ENCODE measurements at regions not wholly inside any gene's neighbourhood (a gene's known extent, or its start where the extent isn't known, plus 50 kb on each side); places are given as distances from the start of the nearest gene placed in this dataset.

DNA sequence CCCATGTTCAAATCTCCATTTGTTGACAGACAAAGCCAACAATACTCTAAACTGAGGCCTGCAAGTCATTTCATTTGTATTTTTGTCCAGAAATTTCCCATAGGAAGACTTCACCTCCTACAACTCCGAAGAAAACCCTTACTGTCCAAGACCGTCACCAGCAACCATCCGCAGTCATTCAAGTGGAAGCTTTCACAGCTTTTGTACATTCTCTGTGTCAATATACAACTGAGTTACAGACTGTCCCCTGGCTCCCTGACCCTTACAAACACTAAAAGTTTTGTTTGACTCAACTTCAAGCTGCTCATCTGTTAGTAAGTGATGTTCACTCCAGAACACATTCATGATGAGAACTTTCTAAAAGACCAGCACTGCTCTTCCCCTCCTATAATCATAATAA lies 210.1 kb downstream of the DEPDC1B start (continued):
- TF ChIP-seq, protein P1, sequence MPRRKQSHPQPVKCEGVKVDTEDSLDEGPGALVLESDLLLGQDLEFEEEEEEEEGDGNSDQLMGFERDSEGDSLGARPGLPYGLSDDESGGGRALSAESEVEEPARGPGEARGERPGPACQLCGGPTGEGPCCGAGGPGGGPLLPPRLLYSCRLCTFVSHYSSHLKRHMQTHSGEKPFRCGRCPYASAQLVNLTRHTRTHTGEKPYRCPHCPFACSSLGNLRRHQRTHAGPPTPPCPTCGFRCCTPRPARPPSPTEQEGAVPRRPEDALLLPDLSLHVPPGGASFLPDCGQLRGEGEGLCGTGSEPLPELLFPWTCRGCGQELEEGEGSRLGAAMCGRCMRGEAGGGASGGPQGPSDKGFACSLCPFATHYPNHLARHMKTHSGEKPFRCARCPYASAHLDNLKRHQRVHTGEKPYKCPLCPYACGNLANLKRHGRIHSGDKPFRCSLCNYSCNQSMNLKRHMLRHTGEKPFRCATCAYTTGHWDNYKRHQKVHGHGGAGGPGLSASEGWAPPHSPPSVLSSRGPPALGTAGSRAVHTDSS (tag by site-specific recombination; IDR thresholded peaks at IDR 0.05): no peak
- TF ChIP-seq GLIS1 (tag by site-specific recombination; IDR thresholded peaks at IDR 0.05): no peak
- no peak for TF ChIP-seq ZFP3 (tag by site-specific recombination; IDR thresholded peaks at IDR 0.05; ENCODE audit: low read depth)

DNA sequence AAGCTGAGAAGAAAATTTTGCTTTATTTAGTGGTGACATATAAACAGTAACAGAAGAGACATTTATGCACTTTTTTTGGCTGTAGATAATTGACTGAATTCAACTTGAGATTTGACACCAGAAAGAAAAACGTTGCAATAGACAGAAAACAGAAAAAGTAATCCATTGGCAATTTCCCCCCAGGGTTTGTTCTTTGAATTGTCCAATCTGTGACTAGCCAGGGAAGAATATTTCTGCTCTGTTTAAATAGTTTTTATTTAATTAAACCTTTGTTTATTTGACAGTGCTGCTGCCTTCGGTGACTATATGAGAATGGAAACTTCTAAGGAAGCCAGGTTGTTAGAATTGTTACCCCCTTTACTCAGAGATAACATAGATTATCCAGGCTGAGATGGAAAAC lies 210.6 kb downstream of the DEPDC1B start:
- no peaks in the 10 kb centered on the region; the same call in 1 of the 2 replicates for H3K4me1 ChIP-seq (ENCODE audit: control insufficient read depth, insufficient read depth, low read length)
- H3K4me3 ChIP-seq (ENCODE audit: low read depth, low read length): no peak overlapping the region
- no peaks in the 10 kb centered on the region for H3K9me3 ChIP-seq (ENCODE audit: control insufficient read depth, insufficient read depth, low read depth, low read length)
- POLR2A ChIA-PET: no interaction called here
- TF ChIP-seq, protein P2, sequence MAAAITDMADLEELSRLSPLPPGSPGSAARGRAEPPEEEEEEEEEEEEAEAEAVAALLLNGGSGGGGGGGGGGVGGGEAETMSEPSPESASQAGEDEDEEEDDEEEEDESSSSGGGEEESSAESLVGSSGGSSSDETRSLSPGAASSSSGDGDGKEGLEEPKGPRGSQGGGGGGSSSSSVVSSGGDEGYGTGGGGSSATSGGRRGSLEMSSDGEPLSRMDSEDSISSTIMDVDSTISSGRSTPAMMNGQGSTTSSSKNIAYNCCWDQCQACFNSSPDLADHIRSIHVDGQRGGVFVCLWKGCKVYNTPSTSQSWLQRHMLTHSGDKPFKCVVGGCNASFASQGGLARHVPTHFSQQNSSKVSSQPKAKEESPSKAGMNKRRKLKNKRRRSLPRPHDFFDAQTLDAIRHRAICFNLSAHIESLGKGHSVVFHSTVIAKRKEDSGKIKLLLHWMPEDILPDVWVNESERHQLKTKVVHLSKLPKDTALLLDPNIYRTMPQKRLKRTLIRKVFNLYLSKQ (tag by site-specific recombination; IDR thresholded peaks at IDR 0.05; ENCODE audit: borderline replicate concordance): no peak
- TF ChIP-seq ZNF155 (tag by site-specific recombination; IDR thresholded peaks at IDR 0.05) (no peak), GLIS1 (tag by site-specific recombination; IDR thresholded peaks at IDR 0.05) (no peak), ZNF394 (tag by site-specific recombination; IDR thresholded peaks at IDR 0.05; ENCODE audit: borderline replicate concordance) (no peak), ZNF433 (tag by site-specific recombination; IDR thresholded peaks at IDR 0.05; ENCODE audit: low read depth) (no peak), ZNF837 (tag by site-specific recombination; IDR thresholded peaks at IDR 0.05) (no peak), SCRT1 (tag by site-specific recombination; IDR thresholded peaks at IDR 0.05; ENCODE audit: borderline replicate concordance) (no peak), ZNF169 (tag by site-specific recombination; IDR thresholded peaks at IDR 0.05) (no peak), KLF16 (tag by site-specific recombination; IDR thresholded peaks at IDR 0.05) (no peak), MZF1 (tag by site-specific recombination; IDR thresholded peaks at IDR 0.05; ENCODE audit: borderline replicate concordance) (no peak), ZNF311 (tag by site-specific recombination; IDR thresholded peaks at IDR 0.05; ENCODE audit: borderline replicate concordance) (no peak)
- TF ChIP-seq, protein P3, sequence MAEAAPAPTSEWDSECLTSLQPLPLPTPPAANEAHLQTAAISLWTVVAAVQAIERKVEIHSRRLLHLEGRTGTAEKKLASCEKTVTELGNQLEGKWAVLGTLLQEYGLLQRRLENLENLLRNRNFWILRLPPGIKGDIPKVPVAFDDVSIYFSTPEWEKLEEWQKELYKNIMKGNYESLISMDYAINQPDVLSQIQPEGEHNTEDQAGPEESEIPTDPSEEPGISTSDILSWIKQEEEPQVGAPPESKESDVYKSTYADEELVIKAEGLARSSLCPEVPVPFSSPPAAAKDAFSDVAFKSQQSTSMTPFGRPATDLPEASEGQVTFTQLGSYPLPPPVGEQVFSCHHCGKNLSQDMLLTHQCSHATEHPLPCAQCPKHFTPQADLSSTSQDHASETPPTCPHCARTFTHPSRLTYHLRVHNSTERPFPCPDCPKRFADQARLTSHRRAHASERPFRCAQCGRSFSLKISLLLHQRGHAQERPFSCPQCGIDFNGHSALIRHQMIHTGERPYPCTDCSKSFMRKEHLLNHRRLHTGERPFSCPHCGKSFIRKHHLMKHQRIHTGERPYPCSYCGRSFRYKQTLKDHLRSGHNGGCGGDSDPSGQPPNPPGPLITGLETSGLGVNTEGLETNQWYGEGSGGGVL (tag by site-specific recombination; IDR thresholded peaks at IDR 0.05): no peak
- TF ChIP-seq, protein P4, sequence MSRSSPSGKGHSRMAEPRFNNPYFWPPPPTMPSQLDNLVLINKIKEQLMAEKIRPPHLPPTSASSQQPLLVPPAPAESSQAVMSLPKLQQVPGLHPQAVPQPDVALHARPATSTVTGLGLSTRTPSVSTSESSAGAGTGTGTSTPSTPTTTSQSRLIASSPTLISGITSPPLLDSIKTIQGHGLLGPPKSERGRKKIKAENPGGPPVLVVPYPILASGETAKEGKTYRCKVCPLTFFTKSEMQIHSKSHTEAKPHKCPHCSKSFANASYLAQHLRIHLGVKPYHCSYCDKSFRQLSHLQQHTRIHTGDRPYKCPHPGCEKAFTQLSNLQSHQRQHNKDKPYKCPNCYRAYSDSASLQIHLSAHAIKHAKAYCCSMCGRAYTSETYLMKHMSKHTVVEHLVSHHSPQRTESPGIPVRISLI (tag by site-specific recombination; IDR thresholded peaks at IDR 0.05): no peak
- TF ChIP-seq, protein P5, sequence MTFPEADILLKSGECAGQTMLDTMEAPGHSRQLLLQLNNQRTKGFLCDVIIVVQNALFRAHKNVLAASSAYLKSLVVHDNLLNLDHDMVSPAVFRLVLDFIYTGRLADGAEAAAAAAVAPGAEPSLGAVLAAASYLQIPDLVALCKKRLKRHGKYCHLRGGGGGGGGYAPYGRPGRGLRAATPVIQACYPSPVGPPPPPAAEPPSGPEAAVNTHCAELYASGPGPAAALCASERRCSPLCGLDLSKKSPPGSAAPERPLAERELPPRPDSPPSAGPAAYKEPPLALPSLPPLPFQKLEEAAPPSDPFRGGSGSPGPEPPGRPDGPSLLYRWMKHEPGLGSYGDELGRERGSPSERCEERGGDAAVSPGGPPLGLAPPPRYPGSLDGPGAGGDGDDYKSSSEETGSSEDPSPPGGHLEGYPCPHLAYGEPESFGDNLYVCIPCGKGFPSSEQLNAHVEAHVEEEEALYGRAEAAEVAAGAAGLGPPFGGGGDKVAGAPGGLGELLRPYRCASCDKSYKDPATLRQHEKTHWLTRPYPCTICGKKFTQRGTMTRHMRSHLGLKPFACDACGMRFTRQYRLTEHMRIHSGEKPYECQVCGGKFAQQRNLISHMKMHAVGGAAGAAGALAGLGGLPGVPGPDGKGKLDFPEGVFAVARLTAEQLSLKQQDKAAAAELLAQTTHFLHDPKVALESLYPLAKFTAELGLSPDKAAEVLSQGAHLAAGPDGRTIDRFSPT (tag by site-specific recombination; IDR thresholded peaks at IDR 0.05): no peak
- TF ChIP-seq, protein P6, sequence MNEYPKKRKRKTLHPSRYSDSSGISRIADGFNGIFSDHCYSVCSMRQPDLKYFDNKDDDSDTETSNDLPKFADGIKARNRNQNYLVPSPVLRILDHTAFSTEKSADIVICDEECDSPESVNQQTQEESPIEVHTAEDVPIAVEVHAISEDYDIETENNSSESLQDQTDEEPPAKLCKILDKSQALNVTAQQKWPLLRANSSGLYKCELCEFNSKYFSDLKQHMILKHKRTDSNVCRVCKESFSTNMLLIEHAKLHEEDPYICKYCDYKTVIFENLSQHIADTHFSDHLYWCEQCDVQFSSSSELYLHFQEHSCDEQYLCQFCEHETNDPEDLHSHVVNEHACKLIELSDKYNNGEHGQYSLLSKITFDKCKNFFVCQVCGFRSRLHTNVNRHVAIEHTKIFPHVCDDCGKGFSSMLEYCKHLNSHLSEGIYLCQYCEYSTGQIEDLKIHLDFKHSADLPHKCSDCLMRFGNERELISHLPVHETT (tag by site-specific recombination; IDR thresholded peaks at IDR 0.05): no peak
- TF ChIP-seq, protein P7, sequence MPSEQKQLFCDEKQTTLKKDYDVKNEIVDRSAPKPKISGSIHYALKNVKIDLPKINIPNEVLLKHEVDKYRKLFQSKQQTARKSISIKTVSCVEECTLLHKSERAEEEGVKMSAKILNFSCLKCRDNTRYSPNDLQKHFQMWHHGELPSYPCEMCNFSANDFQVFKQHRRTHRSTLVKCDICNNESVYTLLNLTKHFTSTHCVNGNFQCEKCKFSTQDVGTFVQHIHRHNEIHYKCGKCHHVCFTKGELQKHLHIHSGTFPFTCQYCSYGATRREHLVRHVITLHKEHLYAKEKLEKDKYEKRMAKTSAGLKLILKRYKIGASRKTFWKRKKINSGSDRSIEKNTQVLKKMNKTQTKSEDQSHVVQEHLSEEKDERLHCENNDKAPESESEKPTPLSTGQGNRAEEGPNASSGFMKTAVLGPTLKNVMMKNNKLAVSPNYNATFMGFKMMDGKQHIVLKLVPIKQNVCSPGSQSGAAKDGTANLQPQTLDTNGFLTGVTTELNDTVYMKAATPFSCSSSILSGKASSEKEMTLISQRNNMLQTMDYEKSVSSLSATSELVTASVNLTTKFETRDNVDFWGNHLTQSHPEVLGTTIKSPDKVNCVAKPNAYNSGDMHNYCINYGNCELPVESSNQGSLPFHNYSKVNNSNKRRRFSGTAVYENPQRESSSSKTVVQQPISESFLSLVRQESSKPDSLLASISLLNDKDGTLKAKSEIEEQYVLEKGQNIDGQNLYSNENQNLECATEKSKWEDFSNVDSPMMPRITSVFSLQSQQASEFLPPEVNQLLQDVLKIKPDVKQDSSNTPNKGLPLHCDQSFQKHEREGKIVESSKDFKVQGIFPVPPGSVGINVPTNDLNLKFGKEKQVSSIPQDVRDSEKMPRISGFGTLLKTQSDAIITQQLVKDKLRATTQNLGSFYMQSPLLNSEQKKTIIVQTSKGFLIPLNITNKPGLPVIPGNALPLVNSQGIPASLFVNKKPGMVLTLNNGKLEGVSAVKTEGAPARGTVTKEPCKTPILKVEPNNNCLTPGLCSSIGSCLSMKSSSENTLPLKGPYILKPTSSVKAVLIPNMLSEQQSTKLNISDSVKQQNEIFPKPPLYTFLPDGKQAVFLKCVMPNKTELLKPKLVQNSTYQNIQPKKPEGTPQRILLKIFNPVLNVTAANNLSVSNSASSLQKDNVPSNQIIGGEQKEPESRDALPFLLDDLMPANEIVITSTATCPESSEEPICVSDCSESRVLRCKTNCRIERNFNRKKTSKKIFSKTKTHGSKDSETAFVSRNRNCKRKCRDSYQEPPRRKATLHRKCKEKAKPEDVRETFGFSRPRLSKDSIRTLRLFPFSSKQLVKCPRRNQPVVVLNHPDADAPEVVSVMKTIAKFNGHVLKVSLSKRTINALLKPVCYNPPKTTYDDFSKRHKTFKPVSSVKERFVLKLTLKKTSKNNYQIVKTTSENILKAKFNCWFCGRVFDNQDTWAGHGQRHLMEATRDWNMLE (tag by site-specific recombination; conservative IDR thresholded peaks at IDR 0.05; ENCODE audit: low read depth): no peak
- CTCF ChIA-PET: no interaction called here
- H3K27ac ChIP-seq (ENCODE audit: extremely low read depth, low read depth, low read length): no peak overlapping the region
- H3K36me3 ChIP-seq (ENCODE audit: control insufficient read depth in 2 of 2, insufficient read depth in 1 of 2, low read length in 2 of 2): no peaks in the 10 kb centered on the region
